A549 (cell line): ENCODE measurements at regions not wholly inside any gene's neighbourhood (a gene's known extent, or its start where the extent isn't known, plus 50 kb on each side); places are given as distances from the start of the nearest gene placed in this dataset.

Source experiments
- FOSB ChIP-seq: fragments of 250-450 bp; sonication (Bioruptor Pico); IDR thresholded peaks from 2 replicates; pipeline ENCODE4 v1.5.0; 2020; ENCODE audit warnings: mild to moderate bottlenecking, moderate library complexity
- POLR2A ChIP-seq: IDR thresholded peaks from 2 replicates; pipeline ENCODE4 v1.6.1; 2012; ENCODE audit warnings: mild to moderate bottlenecking, low read length

- TF ChIP-seq POLR2A (no peak), FOSB (CRISPR knock-in tag) (no peak)
Measured at GRCh38 chr12:98437166-98437565, 78.2 kb upstream of the TMPO start.
